Astrocyte (in vitro differentiated cells and primary cell): ENCODE measurements at regions not wholly inside any gene's neighbourhood (a gene's known extent, or its start where the extent isn't known, plus 50 kb on each side); places are given as distances from the start of the nearest gene placed in this dataset.
"Not testable (repeated sequence)": the region's sequence is repeated elsewhere in the genome, so short reads cannot be mapped to it uniquely, and the experiment has no call there.

ENCODE experiments used
- DNase-seq: peaks from one replicate; pipeline ENCODE4 v3.0.0-alpha.2; 2010; ENCODE audit warnings: low read depth
- FAIRE-seq: peaks from 2 replicates; lab custom pipeline; 2011; peaks lifted over from hg19 to GRCh38; lab: Jason Lieb, UNC
- H2AFZ ChIP-seq: 2 replicates; pipeline ENCODE4 v1.6.0; 2012; ENCODE audit warnings: low read depth, low read length, inconsistent platforms
- H3K27ac ChIP-seq: 2 replicates; pipeline ENCODE4 v1.5.1; 2011; ENCODE audit warnings: low read depth, low read length, inconsistent platforms
- H3K27me3 ChIP-seq: 2 replicates; pipeline ENCODE4 v1.6.0; 2011; ENCODE audit warnings: low read length, inconsistent platforms; ENCODE audit not compliant: insufficient read depth
- H3K36me3 ChIP-seq: 2 replicates; pipeline ENCODE4 v1.5.1; 2011; ENCODE audit warnings: low read length, inconsistent platforms; ENCODE audit not compliant: insufficient read depth
- H3K4me1 ChIP-seq: 2 replicates; pipeline ENCODE4 v1.5.1; 2011; ENCODE audit warnings: low read length, inconsistent platforms; ENCODE audit not compliant: insufficient read depth
- H3K4me2 ChIP-seq: 2 replicates; pipeline ENCODE4 v1.6.0; 2012; ENCODE audit warnings: low read length, inconsistent platforms
- H3K4me3 ChIP-seq: 2 replicates; pipeline ENCODE4 v1.5.1; 2011; ENCODE audit warnings: low read depth, mild to moderate bottlenecking, low read length, inconsistent platforms; ENCODE audit not compliant: insufficient read depth
- H3K79me2 ChIP-seq: 2 replicates; pipeline ENCODE4 v1.6.0; 2012; ENCODE audit warnings: mild to moderate bottlenecking, low read length, inconsistent platforms; ENCODE audit not compliant: insufficient read depth
- H3K9ac ChIP-seq: 2 replicates; pipeline ENCODE4 v1.6.0; 2012; ENCODE audit warnings: mild to moderate bottlenecking, low read length, inconsistent platforms
- H3K9me3 ChIP-seq: 2 replicates; pipeline ENCODE4 v1.5.1; 2012; ENCODE audit warnings: low read depth, mild to moderate bottlenecking, low read length, inconsistent platforms; ENCODE audit not compliant: insufficient read depth
- H4K20me1 ChIP-seq: 2 replicates; pipeline ENCODE4 v1.6.0; 2012; ENCODE audit warnings: low read length, inconsistent platforms; ENCODE audit not compliant: insufficient read depth
- H3K27ac Mint-ChIP-seq: one replicate; pipeline ENCODE4 v1.8.0; 2021; ENCODE audit warnings: mild to moderate bottlenecking, mixed read lengths; ENCODE audit not compliant: unreplicated experiment
- H3K27me3 Mint-ChIP-seq: one replicate; pipeline ENCODE4 v1.8.0; 2021; ENCODE audit warnings: low read depth, mixed read lengths; ENCODE audit not compliant: unreplicated experiment
- H3K36me3 Mint-ChIP-seq: one replicate; pipeline ENCODE4 v1.8.0; 2021; ENCODE audit warnings: low read depth, mixed read lengths; ENCODE audit not compliant: unreplicated experiment
- H3K4me1 Mint-ChIP-seq: one replicate; pipeline ENCODE4 v1.8.0; 2021; ENCODE audit warnings: low read depth, mixed read lengths; ENCODE audit not compliant: unreplicated experiment
- H3K4me3 Mint-ChIP-seq: one replicate; pipeline ENCODE4 v1.8.0; 2021; ENCODE audit warnings: mild to moderate bottlenecking, moderate library complexity, mixed read lengths; ENCODE audit not compliant: unreplicated experiment
- H3K9me3 Mint-ChIP-seq: one replicate; pipeline ENCODE4 v1.8.0; 2021; ENCODE audit warnings: mild to moderate bottlenecking, mixed read lengths; ENCODE audit not compliant: unreplicated experiment
- EZH2 ChIP-seq: IDR thresholded peaks from 2 replicates; pipeline ENCODE4 v1.6.1; 2012; ENCODE audit warnings: mild to moderate bottlenecking, low read length, inconsistent platforms; ENCODE audit not compliant: insufficient read depth
- TF ChIP-seq, protein P1 (sequence below): IDR thresholded peaks from 2 replicates; pipeline ENCODE4 v1.5.1; 2011; ENCODE audit warnings: low read depth, mild to moderate bottlenecking, inconsistent platforms, low read length, moderate library complexity; ENCODE audit not compliant: insufficient read depth

- FAIRE-seq: no peak
- no peak for DNase-seq
- Histone ChIP-seq H3K4me1 (no peaks in the 10 kb centered on the region), H3K9ac (no peak overlapping the region), H3K79me2 (no peaks in the 10 kb centered on the region), H3K4me3 (no peak overlapping the region), H3K36me3 (no peaks in the 10 kb centered on the region), H3K27ac (no peak overlapping the region), H3K27me3 (no peaks in the 10 kb centered on the region), H3K4me2 (no peak overlapping the region), H2AFZ (no peak overlapping the region), H3K9me3 (no peaks in the 10 kb centered on the region), H4K20me1 (no peaks in the 10 kb centered on the region)
- H3K4me1 Mint-ChIP-seq: no peaks in the 10 kb centered on the region
- H3K27ac Mint-ChIP-seq: no peak overlapping the region
- TF ChIP-seq, protein P1, sequence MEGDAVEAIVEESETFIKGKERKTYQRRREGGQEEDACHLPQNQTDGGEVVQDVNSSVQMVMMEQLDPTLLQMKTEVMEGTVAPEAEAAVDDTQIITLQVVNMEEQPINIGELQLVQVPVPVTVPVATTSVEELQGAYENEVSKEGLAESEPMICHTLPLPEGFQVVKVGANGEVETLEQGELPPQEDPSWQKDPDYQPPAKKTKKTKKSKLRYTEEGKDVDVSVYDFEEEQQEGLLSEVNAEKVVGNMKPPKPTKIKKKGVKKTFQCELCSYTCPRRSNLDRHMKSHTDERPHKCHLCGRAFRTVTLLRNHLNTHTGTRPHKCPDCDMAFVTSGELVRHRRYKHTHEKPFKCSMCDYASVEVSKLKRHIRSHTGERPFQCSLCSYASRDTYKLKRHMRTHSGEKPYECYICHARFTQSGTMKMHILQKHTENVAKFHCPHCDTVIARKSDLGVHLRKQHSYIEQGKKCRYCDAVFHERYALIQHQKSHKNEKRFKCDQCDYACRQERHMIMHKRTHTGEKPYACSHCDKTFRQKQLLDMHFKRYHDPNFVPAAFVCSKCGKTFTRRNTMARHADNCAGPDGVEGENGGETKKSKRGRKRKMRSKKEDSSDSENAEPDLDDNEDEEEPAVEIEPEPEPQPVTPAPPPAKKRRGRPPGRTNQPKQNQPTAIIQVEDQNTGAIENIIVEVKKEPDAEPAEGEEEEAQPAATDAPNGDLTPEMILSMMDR: no peak
- TF ChIP-seq EZH2: no peak
- H3K4me3 Mint-ChIP-seq: no peak overlapping the region
- no peaks in the 10 kb centered on the region for H3K36me3 Mint-ChIP-seq
- peaks cover 7% of the 10 kb centered on the region for H3K9me3 Mint-ChIP-seq
- H3K27me3 Mint-ChIP-seq: no peaks in the 10 kb centered on the region
Observed at GRCh38 chr6:16041327-16041726, 87.6 kb upstream of the MYLIP start.

DNA sequence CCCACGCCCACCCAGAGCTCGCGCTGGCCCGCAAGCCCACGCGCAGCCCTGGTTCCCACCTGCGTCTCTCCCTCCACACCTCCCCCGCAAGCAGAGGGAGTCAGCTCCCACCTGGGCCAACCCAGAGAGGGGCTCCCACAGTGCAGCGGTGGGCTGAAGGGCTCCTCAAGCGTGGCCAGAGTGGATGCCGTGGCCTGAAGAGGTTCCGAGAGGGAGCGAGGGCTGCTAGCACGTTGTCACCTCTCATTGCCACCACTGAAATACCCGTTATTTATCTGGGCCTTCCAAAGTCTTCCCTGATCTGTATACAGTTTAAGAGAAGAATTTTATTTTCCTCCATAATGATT, 88.3 kb upstream of the MYLIP start:
- FAIRE-seq: no peak
- Mint-ChIP-seq H3K9me3 (peaks cover 7% of the 10 kb centered on the region), H3K4me3 (no peak overlapping the region), H3K4me1 (no peaks in the 10 kb centered on the region), H3K27ac (no peak overlapping the region), H3K36me3 (no peaks in the 10 kb centered on the region), H3K27me3 (no peaks in the 10 kb centered on the region)
- Histone ChIP-seq H3K36me3 (no peaks in the 10 kb centered on the region), H3K27me3 (no peaks in the 10 kb centered on the region), H3K4me2 (no peak overlapping the region), H3K4me1 (no peaks in the 10 kb centered on the region), H3K4me3 (no peak overlapping the region), H2AFZ (no peak overlapping the region), H3K79me2 (no peaks in the 10 kb centered on the region), H3K27ac (no peak overlapping the region), H3K9me3 (no peaks in the 10 kb centered on the region), H4K20me1 (no peaks in the 10 kb centered on the region), H3K9ac (no peak overlapping the region)
- TF ChIP-seq, protein P1: no peak
- no peak for TF ChIP-seq EZH2
- DNase-seq: no peak

DNA sequence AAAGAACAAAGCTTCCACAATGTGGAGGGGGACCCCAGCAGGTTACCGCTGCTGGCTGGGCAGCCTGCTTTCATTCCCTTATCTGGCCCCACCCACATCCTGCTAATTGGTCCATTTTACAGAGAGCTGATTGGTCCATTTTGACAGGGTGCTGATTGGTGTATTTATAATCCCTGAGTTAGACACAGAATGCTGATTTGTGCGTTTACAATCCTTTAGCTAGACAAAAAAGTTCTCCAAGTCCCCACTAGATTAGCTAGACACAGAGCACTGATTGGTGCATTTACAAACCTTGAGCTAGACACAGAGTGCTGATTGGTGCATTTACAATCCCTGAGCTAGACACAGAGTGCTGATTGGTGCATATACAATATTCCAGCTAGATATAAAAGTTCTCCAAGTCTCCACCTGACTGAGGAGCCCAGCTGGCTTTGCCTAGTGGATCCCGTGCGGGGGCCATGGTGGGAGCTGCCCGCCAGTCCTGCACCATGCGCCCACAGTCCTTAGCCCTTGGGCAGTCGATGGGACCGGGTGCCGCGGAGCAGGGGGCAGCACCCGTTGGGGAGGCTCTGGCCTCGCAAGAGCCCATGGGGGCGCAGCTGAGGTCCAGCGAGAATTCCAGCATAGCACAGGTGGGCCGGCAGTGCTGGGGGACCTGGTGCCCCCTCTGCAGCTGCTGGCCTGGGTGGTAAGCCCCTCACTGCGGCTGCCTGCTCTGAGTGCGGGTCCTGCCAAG, 88.8 kb upstream of the MYLIP start:
- H3K4me2 ChIP-seq, H3K79me2 ChIP-seq, H3K27me3 ChIP-seq, H3K9ac ChIP-seq, H3K27me3 Mint-ChIP-seq, H2AFZ ChIP-seq, H3K27ac ChIP-seq, H3K4me3 ChIP-seq, H3K36me3 ChIP-seq, H3K36me3 Mint-ChIP-seq, H3K9me3 Mint-ChIP-seq, H3K4me1 ChIP-seq, H3K4me1 Mint-ChIP-seq, H3K9me3 ChIP-seq, DNase-seq, H3K27ac Mint-ChIP-seq, H4K20me1 ChIP-seq, H3K4me3 Mint-ChIP-seq, FAIRE-seq: not testable (repeated sequence)
